ENCODE measurements at regions not wholly inside any gene's neighbourhood (a gene's known extent, or its start where the extent isn't known, plus 50 kb on each side); places are given as distances from the start of the nearest gene placed in this dataset.

DNA sequence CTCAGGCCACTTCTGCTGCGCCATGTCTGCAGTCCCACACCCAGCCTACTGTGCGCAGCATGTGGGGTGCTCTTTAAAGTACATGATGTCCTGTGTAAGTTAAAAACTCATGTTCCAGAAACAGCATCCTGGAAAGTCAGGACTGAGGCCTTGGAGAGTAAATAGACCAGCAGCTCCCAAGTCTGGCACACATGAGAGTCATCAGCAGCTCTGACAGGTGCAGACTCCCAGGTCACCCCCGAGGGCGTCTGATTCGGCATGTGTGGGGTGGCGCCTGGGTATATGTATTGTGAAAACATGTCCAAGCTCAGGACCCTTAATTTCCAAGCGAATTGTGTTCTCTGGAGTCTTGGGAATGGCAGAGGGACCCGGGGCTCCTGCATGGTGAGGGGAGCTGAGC lies 120.1 kb upstream of the RUNX3 start:
- TF ChIP-seq, protein P1, sequence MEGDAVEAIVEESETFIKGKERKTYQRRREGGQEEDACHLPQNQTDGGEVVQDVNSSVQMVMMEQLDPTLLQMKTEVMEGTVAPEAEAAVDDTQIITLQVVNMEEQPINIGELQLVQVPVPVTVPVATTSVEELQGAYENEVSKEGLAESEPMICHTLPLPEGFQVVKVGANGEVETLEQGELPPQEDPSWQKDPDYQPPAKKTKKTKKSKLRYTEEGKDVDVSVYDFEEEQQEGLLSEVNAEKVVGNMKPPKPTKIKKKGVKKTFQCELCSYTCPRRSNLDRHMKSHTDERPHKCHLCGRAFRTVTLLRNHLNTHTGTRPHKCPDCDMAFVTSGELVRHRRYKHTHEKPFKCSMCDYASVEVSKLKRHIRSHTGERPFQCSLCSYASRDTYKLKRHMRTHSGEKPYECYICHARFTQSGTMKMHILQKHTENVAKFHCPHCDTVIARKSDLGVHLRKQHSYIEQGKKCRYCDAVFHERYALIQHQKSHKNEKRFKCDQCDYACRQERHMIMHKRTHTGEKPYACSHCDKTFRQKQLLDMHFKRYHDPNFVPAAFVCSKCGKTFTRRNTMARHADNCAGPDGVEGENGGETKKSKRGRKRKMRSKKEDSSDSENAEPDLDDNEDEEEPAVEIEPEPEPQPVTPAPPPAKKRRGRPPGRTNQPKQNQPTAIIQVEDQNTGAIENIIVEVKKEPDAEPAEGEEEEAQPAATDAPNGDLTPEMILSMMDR (IDR thresholded peaks at IDR 0.05; ENCODE audit: insufficient read depth, low read length, poor library complexity, severe bottlenecking) = no peak
- Histone ChIP-seq H3K36me3 (ENCODE audit: control insufficient read depth, insufficient read depth, low read length) (no peaks in the 10 kb centered on the region), H3K27me3 (ENCODE audit: control insufficient read depth, insufficient read depth, low read length) (peaks cover 21% of the 10 kb centered on the region), H3K4me3 (ENCODE audit: low read depth, low read length) (no peak overlapping the region)
- no peak for DNase-seq (ENCODE audit: low read depth)

DNA sequence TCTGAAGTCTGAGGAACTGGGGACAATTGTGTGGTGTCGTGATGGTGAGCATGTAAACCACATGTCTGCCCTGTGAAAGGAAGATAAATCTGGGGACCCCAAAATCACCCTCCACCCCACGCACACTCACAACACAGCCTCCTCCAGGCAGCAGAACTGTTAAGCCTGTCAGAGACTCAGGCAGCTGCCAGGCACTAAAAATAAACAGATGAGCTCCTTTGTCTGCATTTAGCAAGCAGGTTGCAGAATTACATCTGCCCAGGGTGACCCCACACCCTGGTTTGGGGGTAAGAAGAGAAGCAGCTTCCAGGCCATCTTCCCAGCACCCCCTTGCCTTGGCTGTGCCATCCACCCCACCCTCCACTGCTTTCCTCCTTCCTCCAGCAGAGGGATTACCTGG lies 119.1 kb upstream of the RUNX3 start:
- TF ChIP-seq, protein P1 (IDR thresholded peaks at IDR 0.05; ENCODE audit: insufficient read depth, low read length, poor library complexity, severe bottlenecking) = no peak
- Histone ChIP-seq H3K36me3 (ENCODE audit: control insufficient read depth, insufficient read depth, low read length) (no peaks in the 10 kb centered on the region), H3K27me3 (ENCODE audit: control insufficient read depth, insufficient read depth, low read length) (peaks cover 14% of the 10 kb centered on the region), H3K4me3 (ENCODE audit: low read depth, low read length) (no peak overlapping the region)
- DNase-seq (ENCODE audit: low read depth) = no peak

DNA sequence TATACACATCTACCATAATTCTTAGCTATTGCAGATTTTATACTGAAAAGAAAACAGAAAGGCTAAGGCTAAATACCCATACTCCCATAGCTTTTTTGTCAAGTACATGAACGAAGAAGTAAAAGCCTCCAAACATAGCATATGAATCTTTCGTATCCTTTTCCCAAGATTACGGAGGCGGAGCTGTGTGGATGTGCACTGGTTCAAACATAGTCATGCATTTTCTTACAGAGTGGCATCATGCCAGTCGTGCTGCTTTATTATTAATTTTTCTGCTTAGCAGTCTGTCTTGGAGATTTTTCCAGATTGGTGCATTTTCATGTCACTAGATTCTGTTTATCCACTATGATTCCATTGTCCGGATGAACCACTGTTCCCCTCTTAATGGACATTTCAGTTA lies 118.7 kb upstream of the RUNX3 start:
- Histone ChIP-seq H3K36me3 (ENCODE audit: control insufficient read depth, insufficient read depth, low read length) (no peaks in the 10 kb centered on the region), H3K27me3 (ENCODE audit: control insufficient read depth, insufficient read depth, low read length) (peaks cover 13% of the 10 kb centered on the region), H3K4me3 (ENCODE audit: low read depth, low read length) (no peak overlapping the region)
- TF ChIP-seq, protein P1 (IDR thresholded peaks at IDR 0.05; ENCODE audit: insufficient read depth, low read length, poor library complexity, severe bottlenecking) = no peak
- DNase-seq (ENCODE audit: low read depth) = no peak

DNA sequence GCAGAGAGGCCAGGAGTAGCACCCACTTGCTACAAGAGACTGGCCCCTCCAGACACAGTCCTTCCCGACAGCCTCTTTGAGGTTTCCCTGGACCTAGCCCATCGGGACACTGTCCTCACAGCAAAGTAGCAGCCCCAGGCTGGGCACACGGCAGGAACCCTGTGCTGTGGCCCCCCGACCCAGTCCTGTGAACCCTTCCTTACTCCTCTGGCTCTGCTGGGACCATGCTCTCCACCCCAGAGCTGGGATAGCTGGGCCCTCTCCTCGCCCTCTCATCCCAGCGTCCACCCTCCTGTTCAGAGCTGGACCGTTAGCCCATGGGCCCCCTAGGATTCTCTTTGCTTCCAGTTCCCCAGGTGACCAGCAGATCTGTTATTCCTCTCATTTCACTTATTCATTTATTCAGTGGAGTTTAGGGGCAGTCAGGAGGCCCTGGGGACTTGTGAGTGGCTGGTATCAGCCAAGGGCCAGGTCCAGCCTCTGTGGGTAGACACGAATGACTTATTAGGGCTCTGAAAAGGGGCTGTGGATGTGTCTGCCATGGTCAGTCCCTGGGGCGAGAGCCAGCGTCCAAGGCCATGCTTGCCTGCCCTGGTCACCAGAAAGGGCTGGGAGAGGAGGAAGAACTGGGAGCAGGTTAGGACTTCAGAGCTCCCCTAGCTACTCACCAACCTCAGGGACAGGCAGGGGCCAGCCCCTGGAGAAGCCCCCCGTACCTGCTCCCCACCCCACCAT lies 117.6 kb upstream of the RUNX3 start:
- Histone ChIP-seq H3K4me3 (ENCODE audit: low read depth, low read length) (no peak overlapping the region), H3K36me3 (ENCODE audit: control insufficient read depth, insufficient read depth, low read length) (no peaks in the 10 kb centered on the region), H3K27me3 (ENCODE audit: control insufficient read depth, insufficient read depth, low read length) (peaks cover 8% of the 10 kb centered on the region)
- TF ChIP-seq, protein P1 (IDR thresholded peaks at IDR 0.05; ENCODE audit: insufficient read depth, low read length, poor library complexity, severe bottlenecking) = no peak
- DNase-seq (ENCODE audit: low read depth) = no peak

DNA sequence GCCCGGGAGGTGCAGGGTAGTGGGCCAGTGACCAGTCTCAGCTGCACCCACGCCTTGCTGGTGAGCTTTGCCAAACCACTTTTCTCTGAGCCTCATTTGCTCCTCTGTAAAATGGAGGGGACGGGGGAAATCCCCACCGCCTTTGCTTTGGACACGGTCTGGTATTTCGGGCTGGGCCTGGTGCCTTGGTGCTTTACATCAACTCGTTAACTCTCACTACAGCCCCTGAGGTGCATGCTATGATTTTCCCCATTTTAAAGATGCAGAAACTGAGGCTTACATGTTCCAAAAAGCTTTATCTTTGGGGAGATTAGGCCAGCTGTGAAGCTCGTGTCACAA lies 116.1 kb upstream of the RUNX3 start:
- TF ChIP-seq, protein P1 (IDR thresholded peaks at IDR 0.05; ENCODE audit: insufficient read depth, low read length, poor library complexity, severe bottlenecking) = no peak
- Histone ChIP-seq H3K36me3 (ENCODE audit: control insufficient read depth, insufficient read depth, low read length) (no peaks in the 10 kb centered on the region), H3K4me3 (ENCODE audit: low read depth, low read length) (no peak overlapping the region), H3K27me3 (ENCODE audit: control insufficient read depth, insufficient read depth, low read length) (peaks cover 8% of the 10 kb centered on the region)
- no peak for DNase-seq (ENCODE audit: low read depth)
